Stomach smooth muscle (tissue), 2 donors: ENCODE measurements at regions not wholly inside any gene's neighbourhood (a gene's known extent, or its start where the extent isn't known, plus 50 kb on each side); places are given as distances from the start of the nearest gene placed in this dataset.

ENCODE experiments used
- H3K27ac ChIP-seq: one replicate; pipeline ENCODE4 v1.7.0; 2013; ENCODE audit warnings: mild to moderate bottlenecking, low read length, inconsistent platforms
- H3K27me3 ChIP-seq, 2 donors: one replicate each; pipeline ENCODE4 v1.7.0; 2013; ENCODE audit warnings: low read length in 2 of 2; ENCODE audit not compliant: insufficient read depth in 2 of 2, control insufficient read depth in 1 of 2
- H3K36me3 ChIP-seq, 2 donors: one replicate each; pipeline ENCODE4 v1.7.0; 2013; ENCODE audit warnings: low read length in 2 of 2; ENCODE audit not compliant: control insufficient read depth in 2 of 2, insufficient read depth in 2 of 2
- H3K4me1 ChIP-seq: one replicate; pipeline ENCODE4 v1.7.0; 2013; ENCODE audit warnings: low read length; ENCODE audit not compliant: control insufficient read depth, insufficient read depth
- H3K4me3 ChIP-seq, 2 donors: one replicate each; pipeline ENCODE4 v1.7.0; 2013; ENCODE audit warnings: low read length in 2 of 2
- H3K9ac ChIP-seq, 2 donors: one replicate each; pipeline ENCODE4 v1.7.0; 2013; ENCODE audit warnings: low read length in 2 of 2, mild to moderate bottlenecking in 1 of 2
- H3K9me3 ChIP-seq, 2 donors: one replicate each; pipeline ENCODE4 v1.7.0; 2013; ENCODE audit warnings: low read length in 2 of 2; ENCODE audit not compliant: control insufficient read depth in 2 of 2
- donor health status: healthy.
- donor health status: Pancreatic carcinoma.

DNA sequence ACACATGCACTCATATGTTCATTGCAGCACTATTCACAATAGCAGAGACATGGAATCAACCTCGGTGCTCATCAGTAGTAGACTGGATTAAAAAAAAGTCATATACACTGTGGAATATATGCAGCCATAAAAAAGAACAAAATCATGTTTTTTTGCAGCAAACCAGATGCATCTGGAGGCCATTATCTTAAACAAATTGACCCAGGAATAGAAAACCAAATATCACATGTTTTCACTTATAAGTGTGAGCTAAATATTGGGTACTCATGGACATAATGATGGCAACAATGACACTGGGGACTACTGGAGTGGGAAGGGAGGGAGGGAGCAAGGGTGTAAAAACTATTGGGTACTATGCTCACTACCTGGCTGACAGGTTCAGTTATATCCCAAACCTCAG, 792.6 kb downstream of the EPHA4 start:
- Histone ChIP-seq H3K9ac (no peak overlapping the region), H3K27ac (no peak overlapping the region)

DNA sequence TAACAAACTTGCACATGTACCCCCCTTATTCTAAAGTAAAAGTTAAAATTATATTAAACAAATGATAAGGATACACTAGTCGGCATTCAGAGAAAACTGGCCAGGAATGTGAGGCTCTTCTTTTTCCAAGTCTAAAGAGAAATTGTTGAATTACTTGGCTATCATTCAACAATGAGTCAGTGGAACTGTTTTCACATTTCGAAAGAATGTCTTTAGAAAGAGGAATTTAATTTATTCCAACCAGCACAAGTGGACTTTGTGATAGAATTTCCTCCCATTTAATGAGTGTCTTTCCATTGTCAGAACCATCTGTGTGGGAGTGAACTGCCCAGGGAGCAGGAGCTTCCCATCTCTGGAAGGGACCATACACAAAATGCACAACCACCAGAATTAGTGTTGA, 792.2 kb downstream of the EPHA4 start:
- no peaks in the 10 kb centered on the region for H3K9me3 ChIP-seq
- H3K27me3 ChIP-seq, result no peaks in the 10 kb centered on the region

More for the DNA sequence above, 792.6 kb downstream of the EPHA4 start:
- H3K4me1 ChIP-seq, result no peaks in the 10 kb centered on the region
- H3K27me3 ChIP-seq, result no peaks in the 10 kb centered on the region
- H3K9me3 ChIP-seq, result no peaks in the 10 kb centered on the region
- no peaks in the 10 kb centered on the region for H3K36me3 ChIP-seq
- H3K4me3 ChIP-seq, result no peak overlapping the region

DNA sequence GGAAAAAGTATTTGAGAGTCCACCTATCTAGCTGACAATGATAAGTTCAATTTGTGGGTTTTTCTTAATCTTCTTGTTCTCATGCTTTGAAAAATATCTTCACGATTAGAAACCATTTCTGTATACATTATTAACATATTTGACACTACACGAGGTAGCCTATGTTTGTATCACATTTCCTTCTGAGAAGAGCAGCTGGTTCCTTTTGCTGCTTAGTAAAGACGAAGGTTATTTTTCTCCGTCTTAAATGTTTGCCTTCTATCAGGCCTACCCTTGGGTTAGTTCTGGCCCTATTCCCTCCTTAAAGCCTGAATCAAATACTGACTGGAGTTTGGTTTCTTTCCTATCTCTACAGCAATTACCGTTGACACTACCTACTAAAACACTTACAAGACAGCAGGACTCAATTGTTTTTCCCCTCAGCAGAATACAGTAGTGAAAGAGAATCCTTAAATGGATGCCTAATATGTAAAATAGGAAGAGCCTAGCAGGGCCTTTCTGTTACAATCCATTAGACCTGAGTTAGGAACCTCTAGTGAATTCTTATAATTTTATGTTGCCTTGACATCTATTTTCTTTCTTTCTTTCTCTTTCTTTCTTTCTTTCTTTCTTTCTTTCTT, 790.4 kb downstream of the EPHA4 start:
- H3K9ac ChIP-seq, result no peak overlapping the region
- no peaks in the 10 kb centered on the region for H3K4me1 ChIP-seq
- no peak overlapping the region for H3K27ac ChIP-seq
- H3K9me3 ChIP-seq, result no peaks in the 10 kb centered on the region
- H3K4me3 ChIP-seq, result no peak overlapping the region
- no peaks in the 10 kb centered on the region for H3K36me3 ChIP-seq
- H3K27me3 ChIP-seq, result no peaks in the 10 kb centered on the region

More for the DNA sequence above, 792.2 kb downstream of the EPHA4 start:
- no peak overlapping the region for H3K27ac ChIP-seq
- no peaks in the 10 kb centered on the region for H3K36me3 ChIP-seq
- no peaks in the 10 kb centered on the region for H3K4me1 ChIP-seq
- no peak overlapping the region for H3K9ac ChIP-seq
- no peak overlapping the region for H3K4me3 ChIP-seq

DNA sequence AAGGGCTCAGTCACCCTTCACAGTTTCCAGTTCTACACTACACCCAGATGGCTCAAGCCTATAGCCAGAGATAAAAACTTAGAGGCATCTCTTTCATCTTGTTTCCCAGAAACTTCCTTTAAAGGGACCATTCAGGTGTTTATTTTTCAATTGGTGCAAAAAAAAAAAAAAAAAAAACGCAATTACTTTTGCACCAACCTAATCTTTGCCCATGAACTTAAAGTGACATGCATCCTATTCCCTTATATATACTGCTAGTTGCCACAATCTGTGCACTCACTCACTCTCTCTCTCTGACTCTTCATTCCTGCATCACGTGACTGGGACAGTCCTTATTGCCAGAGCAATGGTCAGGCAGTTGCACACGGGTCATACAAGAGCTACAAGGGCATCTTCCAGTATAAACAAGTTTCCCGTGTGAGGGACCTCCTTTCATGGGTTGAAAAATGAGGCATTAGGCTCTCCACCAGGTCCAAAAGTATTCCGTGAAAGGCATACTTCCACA, 789.4 kb downstream of the EPHA4 start:
- Histone ChIP-seq H3K4me3 (no peak overlapping the region), H3K9ac (no peak overlapping the region), H3K9me3 (no peaks in the 10 kb centered on the region), H3K4me1 (no peaks in the 10 kb centered on the region), H3K27me3 (no peaks in the 10 kb centered on the region), H3K36me3 (no peaks in the 10 kb centered on the region), H3K27ac (no peak overlapping the region)

DNA sequence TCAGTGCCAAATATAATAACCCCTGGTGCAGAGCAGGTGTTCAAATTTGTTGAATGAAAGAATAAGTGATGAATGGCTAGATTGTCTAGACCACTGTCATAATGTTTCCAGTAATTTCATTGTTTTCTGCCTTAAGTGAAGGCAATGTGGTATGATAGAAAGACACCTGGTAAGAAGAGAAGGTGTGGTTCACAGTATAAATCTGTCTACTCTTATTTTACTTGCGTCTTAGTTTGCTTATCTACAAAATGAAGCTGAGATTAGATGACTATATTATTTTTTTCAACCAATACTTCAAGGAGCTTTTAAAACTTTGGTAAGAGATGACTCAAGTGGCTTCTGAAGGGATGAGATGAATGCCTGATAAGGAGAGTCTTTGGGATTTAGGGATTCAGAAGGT, 788.4 kb downstream of the EPHA4 start:
- Histone ChIP-seq H3K4me1 (no peaks in the 10 kb centered on the region), H3K9ac (no peak overlapping the region), H3K36me3 (no peaks in the 10 kb centered on the region), H3K4me3 (no peak overlapping the region), H3K27ac (no peak overlapping the region), H3K9me3 (no peaks in the 10 kb centered on the region), H3K27me3 (no peaks in the 10 kb centered on the region)

DNA sequence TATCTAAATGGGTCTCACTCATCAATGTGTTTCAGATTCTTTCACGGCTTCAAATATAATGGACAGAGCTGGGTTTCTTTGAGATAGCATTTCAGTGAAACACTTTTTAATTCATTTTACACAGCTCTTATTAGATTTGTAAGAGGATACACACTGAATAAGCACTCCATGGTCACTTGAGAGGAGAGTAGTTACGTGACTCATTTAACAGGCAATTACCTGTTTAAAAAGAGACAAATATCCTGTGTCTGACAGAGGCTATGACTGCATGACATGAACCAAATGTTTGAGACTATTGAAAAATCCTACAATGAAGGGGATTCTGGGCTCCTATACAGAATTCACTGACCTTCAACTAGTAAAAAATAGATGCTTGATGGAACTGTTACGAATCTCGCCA, 786.9 kb downstream of the EPHA4 start:
- Histone ChIP-seq H3K4me1 (no peaks in the 10 kb centered on the region), H3K9me3 (no peaks in the 10 kb centered on the region), H3K27ac (no peak overlapping the region), H3K4me3 (no peak overlapping the region), H3K9ac (no peak overlapping the region), H3K27me3 (no peaks in the 10 kb centered on the region), H3K36me3 (no peaks in the 10 kb centered on the region)

DNA sequence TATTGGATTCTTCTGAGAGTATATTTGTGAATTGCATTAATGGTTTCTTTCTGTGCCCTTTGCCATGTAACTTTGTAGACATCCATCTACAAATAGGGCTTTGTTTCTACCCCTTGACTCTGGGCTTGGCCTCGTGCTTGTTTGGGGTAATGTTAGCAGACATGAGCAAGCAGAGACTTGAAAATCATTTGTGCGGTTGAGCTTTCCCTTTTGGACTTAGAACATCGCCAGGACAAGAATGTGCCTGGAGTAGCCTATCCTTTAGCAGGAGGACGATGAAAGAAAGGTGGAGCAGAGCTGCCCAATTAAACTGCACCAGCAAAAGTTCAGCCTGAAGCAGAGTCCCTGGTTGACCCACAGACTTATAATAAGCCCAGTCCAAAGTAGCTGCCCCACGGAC, 785.9 kb downstream of the EPHA4 start:
- no peak overlapping the region for H3K9ac ChIP-seq

DNA sequence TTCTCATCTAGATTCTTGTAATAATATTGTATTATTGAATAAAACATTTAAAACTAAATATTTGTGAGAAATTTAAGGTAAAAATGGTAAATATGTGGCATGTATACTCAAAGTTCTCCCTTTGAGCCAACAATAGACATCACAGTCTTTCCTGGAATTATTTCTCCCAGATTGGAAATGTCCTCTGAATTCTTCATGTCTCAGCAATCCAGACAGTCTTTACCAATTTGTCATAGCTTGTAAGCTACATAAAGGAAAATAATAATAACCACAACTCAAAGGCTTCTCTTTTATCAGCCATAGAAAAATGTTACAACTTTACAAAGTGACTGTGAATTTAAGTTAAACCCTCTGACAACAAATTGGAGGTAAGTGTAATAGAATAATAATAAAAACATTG, 784.9 kb downstream of the EPHA4 start:
- Histone ChIP-seq H3K9me3 (no peaks in the 10 kb centered on the region), H3K27me3 (no peaks in the 10 kb centered on the region), H3K27ac (no peak overlapping the region), H3K4me3 (no peak overlapping the region), H3K4me1 (no peaks in the 10 kb centered on the region), H3K36me3 (no peaks in the 10 kb centered on the region), H3K9ac (no peak overlapping the region)

More for the DNA sequence above, 785.9 kb downstream of the EPHA4 start:
- no peak overlapping the region for H3K4me3 ChIP-seq
- no peaks in the 10 kb centered on the region for H3K27me3 ChIP-seq
- H3K36me3 ChIP-seq, result no peaks in the 10 kb centered on the region
- no peaks in the 10 kb centered on the region for H3K4me1 ChIP-seq
- no peak overlapping the region for H3K27ac ChIP-seq
- H3K9me3 ChIP-seq, result no peaks in the 10 kb centered on the region

DNA sequence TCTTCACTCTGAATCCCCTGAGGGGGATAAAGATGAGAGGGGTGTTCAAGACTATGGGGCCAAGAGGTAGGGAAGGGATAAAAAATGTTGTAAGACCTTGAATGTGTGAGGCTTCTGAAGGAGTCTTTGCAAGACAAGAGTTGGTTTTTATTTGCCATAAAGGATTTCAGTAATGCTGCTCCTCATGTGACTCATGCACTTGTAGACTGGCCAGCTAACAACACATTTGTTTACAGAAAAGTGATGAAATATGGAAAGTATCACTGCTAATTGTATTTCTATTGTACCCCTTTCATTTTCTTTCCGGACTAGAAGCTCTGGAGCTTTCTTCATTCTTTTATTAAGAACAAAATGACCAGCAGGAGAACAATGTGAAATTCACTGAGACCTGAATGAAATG, 782.1 kb downstream of the EPHA4 start:
- no peaks in the 10 kb centered on the region for H3K9me3 ChIP-seq
- no peaks in the 10 kb centered on the region for H3K27me3 ChIP-seq
- no peaks in the 10 kb centered on the region for H3K4me1 ChIP-seq
- H3K9ac ChIP-seq, result no peak overlapping the region
- no peak overlapping the region for H3K27ac ChIP-seq
- H3K4me3 ChIP-seq, result no peak overlapping the region
- no peaks in the 10 kb centered on the region for H3K36me3 ChIP-seq

DNA sequence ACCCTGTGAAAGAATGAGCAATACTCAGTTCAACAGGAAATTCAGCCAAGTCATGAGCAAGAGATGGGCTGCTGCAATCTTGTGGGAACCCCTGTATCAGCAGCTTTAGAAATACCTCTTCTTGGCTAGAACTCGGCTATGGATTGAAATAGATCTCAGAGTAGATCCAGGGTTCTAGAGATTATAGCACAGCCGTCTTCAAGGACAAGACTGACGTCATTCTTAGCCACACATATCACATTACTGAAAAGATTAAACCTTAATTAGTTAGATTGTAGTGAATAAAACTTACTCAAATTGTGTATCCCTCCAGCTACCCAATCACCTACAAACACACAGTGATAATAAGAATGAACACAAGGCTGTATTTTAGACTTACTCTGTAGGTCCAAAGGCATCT, 776.4 kb downstream of the EPHA4 start:
- Histone ChIP-seq H3K27me3 (no peaks in the 10 kb centered on the region), H3K9me3 (no peaks in the 10 kb centered on the region), H3K4me1 (no peaks in the 10 kb centered on the region), H3K36me3 (no peaks in the 10 kb centered on the region), H3K27ac (no peak overlapping the region), H3K4me3 (no peak overlapping the region), H3K9ac (no peak overlapping the region)

DNA sequence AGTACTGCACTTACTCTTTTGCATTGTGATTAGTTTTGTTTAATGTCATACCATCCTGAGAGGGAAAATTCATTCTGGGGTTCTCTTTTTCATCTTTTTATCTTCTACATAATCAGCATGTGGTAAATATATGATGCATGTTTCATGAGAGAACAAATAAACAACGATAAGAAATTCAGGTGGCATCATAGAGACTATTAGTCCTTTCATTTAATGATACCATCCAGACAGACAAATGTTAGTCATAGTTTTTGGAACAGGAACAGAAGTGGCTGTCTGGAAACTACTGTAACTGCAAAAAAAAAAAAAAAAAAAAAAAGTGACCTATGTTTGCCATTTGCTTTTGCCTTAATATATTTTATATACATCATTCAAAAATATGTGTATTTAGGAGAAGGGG, 761.0 kb downstream of the EPHA4 start:
- Histone ChIP-seq H3K27me3 (no peaks in the 10 kb centered on the region), H3K4me3 (no peak overlapping the region), H3K27ac (no peak overlapping the region), H3K4me1 (no peaks in the 10 kb centered on the region), H3K9me3 (no peaks in the 10 kb centered on the region), H3K36me3 (no peaks in the 10 kb centered on the region), H3K9ac (no peak overlapping the region)
